ENCODE measurements at regions not wholly inside any gene's neighbourhood (a gene's known extent, or its start where the extent isn't known, plus 50 kb on each side); places are given as distances from the start of the nearest gene placed in this dataset.

GRCh38 chr11:41519696-41520095 is 60.2 kb upstream of the LRRC4C start:
- DNase-seq: no peak
- Histone ChIP-seq H3K4me3 (no peak overlapping the region), H3K36me3 (no peaks in the 10 kb centered on the region), H3K4me1 (no peaks in the 10 kb centered on the region), H3K9me3 (no peaks in the 10 kb centered on the region), H3K27ac (no peak overlapping the region), H3K27me3 (no peaks in the 10 kb centered on the region)
- intact Hi-C loops (cut with DNase I; ENCODE audit: low total_unique reads): loop anchor here (5.0 kb wide), 1 partner anchor 237 kb away; no protein-coding TSS in a partner anchor
- no peak for TF ChIP-seq CTCF (IDR thresholded peaks at IDR 0.05)

GRCh38 chr11:41522391-41522790 is 62.9 kb upstream of the LRRC4C start:
- no peaks in the 10 kb centered on the region for H3K36me3 ChIP-seq
- H3K4me1 ChIP-seq: no peaks in the 10 kb centered on the region
- no peaks in the 10 kb centered on the region for H3K9me3 ChIP-seq
- no peak for TF ChIP-seq CTCF (IDR thresholded peaks at IDR 0.05)
- intact Hi-C loops (cut with DNase I; ENCODE audit: low total_unique reads): no loop called here
- no peak for DNase-seq
- no peak overlapping the region for H3K4me3 ChIP-seq
- H3K27me3 ChIP-seq: no peaks in the 10 kb centered on the region
- no peak overlapping the region for H3K27ac ChIP-seq

- Histone ChIP-seq H3K4me1 (no peaks in the 10 kb centered on the region), H3K27ac (no peak overlapping the region), H3K4me3 (no peak overlapping the region), H3K36me3 (no peaks in the 10 kb centered on the region), H3K27me3 (no peaks in the 10 kb centered on the region), H3K9me3 (no peaks in the 10 kb centered on the region)
- TF ChIP-seq CTCF (IDR thresholded peaks at IDR 0.05): no peak
- intact Hi-C loops (cut with DNase I; ENCODE audit: low total_unique reads): no loop called here
- DNase-seq: no peak
Observed at GRCh38 chr11:41522899-41523672, 63.6 kb upstream of the LRRC4C start.

- Histone ChIP-seq H3K4me1 (no peaks in the 10 kb centered on the region), H3K27me3 (no peaks in the 10 kb centered on the region), H3K4me3 (no peak overlapping the region), H3K27ac (no peak overlapping the region), H3K9me3 (no peaks in the 10 kb centered on the region), H3K36me3 (no peaks in the 10 kb centered on the region)
- intact Hi-C loops (cut with DNase I; ENCODE audit: low total_unique reads): no loop called here
- no peak for DNase-seq
- TF ChIP-seq CTCF (IDR thresholded peaks at IDR 0.05): no peak
Observed at GRCh38 chr11:41527530-41527929, 68.1 kb upstream of the LRRC4C start.

- DNase-seq: no peak
- H3K4me3 ChIP-seq: no peak overlapping the region
- no peak overlapping the region for H3K27ac ChIP-seq
- no peaks in the 10 kb centered on the region for H3K9me3 ChIP-seq
- no peaks in the 10 kb centered on the region for H3K36me3 ChIP-seq
- no peaks in the 10 kb centered on the region for H3K4me1 ChIP-seq
- H3K27me3 ChIP-seq: no peaks in the 10 kb centered on the region
- intact Hi-C loops (cut with DNase I; ENCODE audit: low total_unique reads): no loop called here
- TF ChIP-seq CTCF (IDR thresholded peaks at IDR 0.05): no peak
Observed at GRCh38 chr11:41532413-41532812, 73.0 kb upstream of the LRRC4C start.

Measured in tibial artery (tissue), 4 donors.